HG03460 (cell line): ENCODE measurements at regions not wholly inside any gene's neighbourhood (a gene's known extent, or its start where the extent isn't known, plus 50 kb on each side); places are given as distances from the start of the nearest gene placed in this dataset.

Experiments used
- ATAC-seq: cut with Tn5 transposase; IDR thresholded peaks from one replicate; pipeline ENCODE4 v1.9.1; 2021; ENCODE audit not compliant: unreplicated experiment

GRCh38 chr7:18081617-18082016 lies 54.0 kb upstream of the PRPS1L1 start:
- no peak for ATAC-seq

DNA sequence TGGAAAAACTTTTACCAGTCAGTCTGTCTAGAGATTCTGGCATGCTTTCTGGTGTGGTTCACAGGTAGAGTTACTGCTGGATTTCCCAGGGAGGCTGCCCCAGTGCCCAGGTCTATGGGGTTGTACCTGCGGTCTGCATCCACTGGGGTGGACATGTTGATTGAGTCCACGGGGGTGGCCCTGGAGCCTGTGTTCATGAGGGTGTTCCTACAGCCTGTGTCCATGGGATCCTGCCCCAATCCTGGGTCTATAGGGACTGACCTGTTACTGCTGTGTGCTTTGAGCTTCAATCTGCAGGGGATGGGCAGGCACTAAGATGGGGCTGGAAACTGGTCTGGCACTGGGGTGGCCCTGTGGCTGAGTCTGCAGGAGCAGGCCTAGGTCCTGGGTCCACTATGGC lies 54.5 kb upstream of the PRPS1L1 start:
- no peak for ATAC-seq

GRCh38 chr7:18086165-18087025 lies 58.7 kb upstream of the PRPS1L1 start:
- ATAC-seq: no peak

- no peak for ATAC-seq
Observed at GRCh38 chr7:18087026-18087686, 59.5 kb upstream of the PRPS1L1 start.

- ATAC-seq: no peak
Observed at GRCh38 chr7:18087687-18088078, 60.0 kb upstream of the PRPS1L1 start.

- ATAC-seq: no peak
Observed at GRCh38 chr7:18096087-18096486, 68.4 kb upstream of the PRPS1L1 start.

GRCh38 chr7:18102576-18102975 lies 74.9 kb upstream of the PRPS1L1 start:
- no peak for ATAC-seq

DNA sequence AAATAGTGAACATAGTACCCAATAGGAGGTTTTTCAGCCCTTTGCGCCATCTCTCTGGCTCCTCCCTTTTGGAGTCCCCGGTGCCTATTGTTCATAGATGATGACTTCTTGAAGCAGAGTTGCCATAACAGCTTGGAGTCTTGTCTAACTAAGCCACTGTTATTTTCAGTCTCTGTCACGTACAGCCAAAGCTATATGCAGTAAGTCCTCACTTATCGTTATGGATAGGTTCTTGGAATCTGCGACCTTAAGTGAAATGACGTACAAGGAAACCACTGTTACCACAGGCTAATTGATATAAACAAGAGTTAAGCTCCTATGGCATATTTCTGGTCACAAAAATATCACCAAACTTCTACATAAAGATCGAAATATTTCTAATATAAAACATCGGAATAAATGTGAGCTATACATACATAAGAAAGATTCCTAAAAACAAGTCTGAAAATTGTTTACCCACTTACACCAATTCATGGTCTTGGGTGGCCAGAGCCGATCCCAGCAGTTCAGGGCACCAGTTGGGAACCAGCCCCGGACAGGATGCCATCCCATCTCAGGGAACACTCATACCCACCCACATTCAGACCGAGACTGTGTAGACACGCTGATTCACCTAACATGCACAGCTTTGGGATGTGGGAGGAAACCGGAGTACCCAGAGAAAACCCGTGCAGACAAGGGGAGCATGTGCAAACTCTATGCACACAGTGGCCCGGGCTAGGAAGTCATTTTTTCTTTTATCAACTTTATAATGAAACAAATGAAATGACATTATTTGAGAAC lies 76.0 kb upstream of the PRPS1L1 start:
- no peak for ATAC-seq

DNA sequence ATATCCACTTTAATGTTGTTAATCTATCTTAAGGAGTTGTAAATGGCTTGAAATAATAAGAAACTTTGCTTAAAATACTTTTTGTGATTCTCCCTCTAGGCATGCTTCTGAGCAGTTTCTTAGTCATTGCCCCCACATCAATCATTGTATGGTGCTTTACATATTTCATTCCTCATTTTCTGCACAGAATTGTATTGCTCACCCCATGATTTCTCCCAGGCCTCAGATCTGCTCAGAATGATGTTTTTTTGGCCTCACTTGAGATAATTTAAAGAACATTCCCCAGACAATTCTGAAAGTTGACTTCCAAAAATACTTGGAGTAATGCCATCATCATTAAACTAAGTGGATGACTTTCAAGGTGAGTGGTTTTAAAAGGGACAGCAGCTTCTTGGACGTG lies 82.1 kb upstream of the PRPS1L1 start:
- no peak for ATAC-seq

DNA sequence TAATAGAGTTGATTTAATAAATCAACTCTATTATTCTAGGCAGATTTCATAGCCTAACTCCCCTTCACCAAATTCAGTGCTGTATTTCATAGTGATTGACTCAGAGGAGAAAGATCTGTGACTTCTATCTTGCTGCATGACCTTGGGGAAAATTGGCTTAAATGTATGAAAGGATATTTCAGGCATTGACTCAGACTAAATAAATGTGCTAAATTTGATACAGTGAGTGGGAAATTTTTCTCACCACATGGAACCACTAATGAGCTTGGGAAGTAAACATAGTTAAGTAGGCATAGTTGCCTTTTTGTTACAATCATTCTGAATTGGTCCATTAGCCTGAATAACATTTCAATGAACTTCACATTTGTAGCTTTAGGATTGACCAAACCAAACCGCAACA lies 89.0 kb upstream of the PRPS1L1 start:
- no peak for ATAC-seq

DNA sequence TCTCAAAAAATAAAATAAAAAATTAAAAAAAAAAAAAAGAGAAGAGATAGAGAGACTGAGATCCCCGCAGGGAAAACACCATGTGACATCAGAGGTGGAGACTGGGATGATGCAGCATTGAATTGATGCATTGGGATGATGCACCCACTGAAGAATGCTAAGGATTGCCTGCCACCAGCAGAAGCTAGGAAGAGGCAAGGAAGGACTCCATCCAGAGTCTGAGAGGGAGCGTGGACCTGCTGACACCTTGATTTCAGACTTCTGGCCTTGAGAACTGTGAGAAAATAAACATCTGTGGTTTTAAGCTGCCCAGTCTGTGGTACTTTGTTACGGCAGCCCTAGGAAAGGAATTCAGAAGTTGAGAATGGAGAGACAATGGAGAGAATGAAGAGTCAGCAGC lies 89.8 kb upstream of the PRPS1L1 start:
- no peak for ATAC-seq

DNA sequence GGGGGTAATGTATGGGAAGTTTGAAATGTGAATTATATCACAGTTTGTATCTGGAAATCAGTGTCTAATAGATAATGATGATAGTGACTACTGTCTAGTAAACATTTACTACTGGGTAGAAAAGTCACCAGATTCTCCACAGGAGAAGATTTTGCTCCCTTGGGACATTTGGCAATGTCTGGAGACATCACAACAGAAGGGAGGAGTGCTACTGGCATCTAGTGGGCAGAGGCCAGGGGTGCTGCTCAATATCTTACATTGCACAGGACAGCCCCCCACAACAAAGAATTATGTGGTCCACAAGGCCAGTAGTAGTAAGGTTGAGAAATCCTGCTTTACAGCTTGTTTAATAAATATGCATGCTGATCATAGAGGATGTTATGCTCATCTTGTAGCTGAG lies 92.3 kb upstream of the PRPS1L1 start:
- no peak for ATAC-seq

- no peak for ATAC-seq
Observed at GRCh38 chr7:18123508-18124239, 96.0 kb upstream of the PRPS1L1 start.

DNA sequence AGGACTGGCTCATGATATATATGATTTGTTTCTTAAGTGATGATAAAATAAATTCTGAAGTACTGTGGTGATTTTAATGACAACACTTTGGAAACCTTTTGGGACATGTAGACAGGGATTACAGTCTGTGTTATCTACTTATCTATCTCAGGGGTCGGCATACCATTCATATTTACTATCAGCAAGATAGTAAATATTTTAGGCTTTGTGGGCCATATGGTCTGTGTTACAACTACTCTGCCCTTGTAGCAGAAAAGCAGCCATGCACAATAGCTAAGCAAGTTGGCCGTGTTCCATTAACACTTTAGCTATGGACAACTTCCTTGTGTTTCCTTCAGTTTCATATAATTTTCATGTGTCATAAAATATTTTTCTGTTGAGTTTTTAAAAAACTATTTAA lies 97.8 kb upstream of the PRPS1L1 start:
- no peak for ATAC-seq

DNA sequence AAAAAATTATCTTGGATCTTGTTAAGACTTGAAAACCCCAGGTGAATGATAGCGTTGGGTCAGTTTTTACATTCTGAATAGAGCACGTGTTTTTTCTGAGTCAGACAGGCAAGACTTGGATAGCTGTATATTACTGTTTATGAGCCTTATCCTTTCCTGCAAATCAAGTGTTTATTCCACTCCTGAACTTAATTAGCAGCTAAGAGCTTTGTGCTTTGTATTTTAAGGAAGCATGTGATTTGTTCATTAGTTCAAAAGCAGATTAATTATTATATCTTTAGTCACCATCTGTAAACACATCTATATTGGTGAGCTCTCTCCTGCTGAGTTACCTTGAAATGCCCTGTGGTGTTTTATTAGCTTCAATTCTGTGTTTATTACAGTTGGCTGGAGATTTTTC lies 98.6 kb upstream of the PRPS1L1 start:
- no peak for ATAC-seq

DNA sequence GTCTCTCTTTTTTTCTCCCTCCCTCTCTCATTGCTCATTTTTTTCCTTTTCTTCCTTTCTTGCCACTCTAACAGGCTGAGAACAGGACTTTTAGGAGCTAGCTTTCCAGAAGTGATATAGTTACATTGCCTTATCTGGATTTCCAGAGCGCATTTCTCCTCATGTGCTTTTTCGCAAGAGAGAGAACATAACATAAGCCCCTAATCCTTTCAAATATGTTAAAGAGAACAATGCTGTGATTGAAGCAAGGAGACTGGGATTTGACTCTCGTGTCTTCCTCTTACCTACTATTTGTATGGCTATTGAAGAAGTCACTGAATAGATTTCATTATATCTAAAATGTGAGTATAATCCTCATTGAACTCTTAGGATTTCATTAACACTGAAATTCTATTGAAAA lies 101.2 kb upstream of the PRPS1L1 start:
- ATAC-seq: no peak

GRCh38 chr7:18132811-18133210 lies 105.2 kb upstream of the PRPS1L1 start:
- no peak for ATAC-seq

- no peak for ATAC-seq
Observed at GRCh38 chr7:18133921-18134320, 106.3 kb upstream of the PRPS1L1 start.

DNA sequence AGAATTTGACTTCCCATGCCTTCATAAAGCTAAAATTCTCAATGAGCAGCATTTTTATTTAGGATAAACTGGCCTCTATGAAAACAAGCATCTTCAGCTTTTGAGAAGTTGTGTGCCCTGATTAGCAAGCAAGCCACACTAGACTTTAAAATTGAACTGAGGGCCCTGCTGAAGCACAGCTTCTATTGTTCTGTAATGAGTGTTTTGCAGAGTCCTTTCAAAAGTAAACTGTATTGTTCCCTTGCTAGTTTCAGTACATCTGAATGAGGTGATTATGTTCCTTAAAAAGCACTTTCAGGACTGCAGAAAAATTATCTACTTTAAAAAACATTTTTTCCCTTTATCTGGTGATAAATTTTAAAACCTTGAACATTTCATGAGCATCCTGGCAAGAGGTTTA lies 113.3 kb upstream of the PRPS1L1 start:
- ATAC-seq: no peak

- ATAC-seq: no peak
Observed at GRCh38 chr7:18144166-18144565, 116.5 kb upstream of the PRPS1L1 start.

GRCh38 chr7:18145160-18145559 lies 117.5 kb upstream of the PRPS1L1 start:
- ATAC-seq: no peak
